ENCODE measurements at regions not wholly inside any gene's neighbourhood (a gene's known extent, or its start where the extent isn't known, plus 50 kb on each side); places are given as distances from the start of the nearest gene placed in this dataset.

DNA sequence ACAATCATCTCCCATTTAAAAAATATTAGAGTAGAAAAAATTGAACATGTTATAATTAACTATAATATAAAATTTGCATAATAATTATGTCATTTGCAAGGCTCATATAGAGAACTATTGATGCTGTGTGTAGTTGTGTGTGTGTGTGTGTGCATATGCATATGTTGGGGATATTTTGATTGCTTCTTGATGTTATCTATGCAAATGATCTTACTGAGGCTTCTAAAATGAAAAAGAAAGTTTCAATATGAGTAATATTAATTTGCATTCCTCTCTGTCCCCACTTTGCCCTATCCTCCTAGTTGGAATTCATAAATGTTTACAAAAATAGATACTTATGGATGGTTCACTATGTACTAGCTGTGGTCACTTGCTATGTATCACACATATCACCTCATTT, 523.3 kb downstream of the TRIB2 start:
- TF ChIP-seq, protein P1, sequence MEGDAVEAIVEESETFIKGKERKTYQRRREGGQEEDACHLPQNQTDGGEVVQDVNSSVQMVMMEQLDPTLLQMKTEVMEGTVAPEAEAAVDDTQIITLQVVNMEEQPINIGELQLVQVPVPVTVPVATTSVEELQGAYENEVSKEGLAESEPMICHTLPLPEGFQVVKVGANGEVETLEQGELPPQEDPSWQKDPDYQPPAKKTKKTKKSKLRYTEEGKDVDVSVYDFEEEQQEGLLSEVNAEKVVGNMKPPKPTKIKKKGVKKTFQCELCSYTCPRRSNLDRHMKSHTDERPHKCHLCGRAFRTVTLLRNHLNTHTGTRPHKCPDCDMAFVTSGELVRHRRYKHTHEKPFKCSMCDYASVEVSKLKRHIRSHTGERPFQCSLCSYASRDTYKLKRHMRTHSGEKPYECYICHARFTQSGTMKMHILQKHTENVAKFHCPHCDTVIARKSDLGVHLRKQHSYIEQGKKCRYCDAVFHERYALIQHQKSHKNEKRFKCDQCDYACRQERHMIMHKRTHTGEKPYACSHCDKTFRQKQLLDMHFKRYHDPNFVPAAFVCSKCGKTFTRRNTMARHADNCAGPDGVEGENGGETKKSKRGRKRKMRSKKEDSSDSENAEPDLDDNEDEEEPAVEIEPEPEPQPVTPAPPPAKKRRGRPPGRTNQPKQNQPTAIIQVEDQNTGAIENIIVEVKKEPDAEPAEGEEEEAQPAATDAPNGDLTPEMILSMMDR (IDR thresholded peaks at IDR 0.05; ENCODE audit: extremely low read depth in 1 of 2, insufficient read depth in 1 of 2, low read depth in 1 of 2, low read length in 2 of 2): no peak
- TF ChIP-seq POLR2AphosphoS5 (IDR thresholded peaks at IDR 0.05; ENCODE audit: insufficient read depth, low read depth, low read length) (no peak), EZH2 (IDR thresholded peaks at IDR 0.05; ENCODE audit: borderline replicate concordance, low read depth, low read length, severe bottlenecking) (no peak), JUN (IDR thresholded peaks at IDR 0.05; ENCODE audit: borderline replicate concordance, insufficient read depth, insufficient read length, low read depth) (no peak), MAX (IDR thresholded peaks at IDR 0.05; ENCODE audit: insufficient read depth, insufficient read length) (no peak), POLR2A (IDR thresholded peaks at IDR 0.05; ENCODE audit: low read depth, low read length) (no peak), GATA2 (IDR thresholded peaks at IDR 0.05; ENCODE audit: insufficient read depth, insufficient read length, low read depth, low read length) (no peak), MYC (IDR thresholded peaks at IDR 0.05; ENCODE audit: low read depth, low read length) (no peak)

Data from endothelial cell of umbilical vein (primary cell).